RWPE1 (cell line): ENCODE measurements at regions not wholly inside any gene's neighbourhood (a gene's known extent, or its start where the extent isn't known, plus 50 kb on each side); places are given as distances from the start of the nearest gene placed in this dataset.

ENCODE experiments used
- CTCF ChIA-PET: fragments of 350-600 bp; sonication (Branson Sonifier 250); formaldehyde crosslinking; extraction: SDS; loops from one replicate; lab custom pipeline; 2021; lab: Yijun Ruan, JAX
- POLR2A ChIA-PET: fragments of 400-600 bp; formaldehyde crosslinking; extraction: SDS; loops from one replicate; lab custom pipeline; 2020; ENCODE audit warnings: antibody characterized with exemption; ENCODE audit not compliant: low non-redundant PET; lab: Yijun Ruan, JAX
- DNase-seq: peaks from one replicate; pipeline ENCODE4 v3.0.0; 2012; ENCODE audit warnings: low spot score
- H3K27ac ChIP-seq: fragments of 450-650 bp; 2 replicates; pipeline ENCODE4 v1.5.1; 2017
- TF ChIP-seq, protein P1 (sequence below): fragments of 450-650 bp; conservative IDR thresholded peaks from 2 replicates; pipeline ENCODE4 v1.5.1; 2017; ENCODE audit warnings: low read depth, mild to moderate bottlenecking

DNA sequence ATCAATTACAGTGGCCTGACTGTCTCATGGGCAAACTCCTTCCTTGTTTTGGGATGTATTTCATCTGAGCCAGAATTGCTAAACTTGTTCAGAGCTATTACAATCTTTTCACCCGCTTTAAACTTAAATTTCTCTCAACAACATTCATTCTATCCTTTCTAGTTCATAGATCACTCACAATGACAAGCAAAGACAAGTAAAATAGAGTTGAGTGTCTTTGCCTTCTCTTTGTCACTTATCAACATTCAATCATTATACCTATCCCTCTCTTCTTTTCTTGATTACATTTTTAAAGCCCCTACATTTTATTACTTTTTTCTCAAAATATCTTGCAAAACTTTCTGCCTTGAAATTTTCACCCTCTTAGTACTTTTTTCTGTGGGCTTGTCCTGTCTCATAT is 1113.1 kb downstream of the PCDH17 start:
- DNase-seq = no peak
- ChIA-PET CTCF (no interaction called here), POLR2A (no interaction called here)
- TF ChIP-seq, protein P1, sequence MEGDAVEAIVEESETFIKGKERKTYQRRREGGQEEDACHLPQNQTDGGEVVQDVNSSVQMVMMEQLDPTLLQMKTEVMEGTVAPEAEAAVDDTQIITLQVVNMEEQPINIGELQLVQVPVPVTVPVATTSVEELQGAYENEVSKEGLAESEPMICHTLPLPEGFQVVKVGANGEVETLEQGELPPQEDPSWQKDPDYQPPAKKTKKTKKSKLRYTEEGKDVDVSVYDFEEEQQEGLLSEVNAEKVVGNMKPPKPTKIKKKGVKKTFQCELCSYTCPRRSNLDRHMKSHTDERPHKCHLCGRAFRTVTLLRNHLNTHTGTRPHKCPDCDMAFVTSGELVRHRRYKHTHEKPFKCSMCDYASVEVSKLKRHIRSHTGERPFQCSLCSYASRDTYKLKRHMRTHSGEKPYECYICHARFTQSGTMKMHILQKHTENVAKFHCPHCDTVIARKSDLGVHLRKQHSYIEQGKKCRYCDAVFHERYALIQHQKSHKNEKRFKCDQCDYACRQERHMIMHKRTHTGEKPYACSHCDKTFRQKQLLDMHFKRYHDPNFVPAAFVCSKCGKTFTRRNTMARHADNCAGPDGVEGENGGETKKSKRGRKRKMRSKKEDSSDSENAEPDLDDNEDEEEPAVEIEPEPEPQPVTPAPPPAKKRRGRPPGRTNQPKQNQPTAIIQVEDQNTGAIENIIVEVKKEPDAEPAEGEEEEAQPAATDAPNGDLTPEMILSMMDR = no peak
- no peak overlapping the region for H3K27ac ChIP-seq

DNA sequence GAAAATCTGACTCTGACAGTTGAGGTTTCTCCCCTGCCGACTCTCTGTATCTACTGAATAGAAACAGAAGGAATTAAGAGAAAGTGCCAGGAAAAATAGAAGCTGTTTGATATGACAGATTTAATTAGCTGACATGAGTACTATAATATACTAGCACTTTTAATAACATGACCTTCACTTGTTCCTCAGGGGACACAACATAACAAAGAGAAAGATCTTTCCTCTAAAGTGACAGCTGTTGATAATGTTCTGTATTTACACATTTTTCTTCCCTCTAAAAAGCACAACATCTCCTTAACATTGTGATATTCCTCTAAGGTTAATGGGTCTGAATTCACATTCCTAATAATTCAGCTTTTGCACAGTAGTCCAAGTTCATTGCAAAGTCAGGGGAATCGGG is 1136.0 kb downstream of the PCDH17 start:
- DNase-seq = no peak
- ChIA-PET CTCF (no interaction called here), POLR2A (interaction anchor here (0.7 kb wide), 1 partner anchor 1144 kb away, joined by 3 read pairs; no protein-coding TSS in a partner anchor)
- TF ChIP-seq, protein P1 = no peak
- no peak overlapping the region for H3K27ac ChIP-seq

DNA sequence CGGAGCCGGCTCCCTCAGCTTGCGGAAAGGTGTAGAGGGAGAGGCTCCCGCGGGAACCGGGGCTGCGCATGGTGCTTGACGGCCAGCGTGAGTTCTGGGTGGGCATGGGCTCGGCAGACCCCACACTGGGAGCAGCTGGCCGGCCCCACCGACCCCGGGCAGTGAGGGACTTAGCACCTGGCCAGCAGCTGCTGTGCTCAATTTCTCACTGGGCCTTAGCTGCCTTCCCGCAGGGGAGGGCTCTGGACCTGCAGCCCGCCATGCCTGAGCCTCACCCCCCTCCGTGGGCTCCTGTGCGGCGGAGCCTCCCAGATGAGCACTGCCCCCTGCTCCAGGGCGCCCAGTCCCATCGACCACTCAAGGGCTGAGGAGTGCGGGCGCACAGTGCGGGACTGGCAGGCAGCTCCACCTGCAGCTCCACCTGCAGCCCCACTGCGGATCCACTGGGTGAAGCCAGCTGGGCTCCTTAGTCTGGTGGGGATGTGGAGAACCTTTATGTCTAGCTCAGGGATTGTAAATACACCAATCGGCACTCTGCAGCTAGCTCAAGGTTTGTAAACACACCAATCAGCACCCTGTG is 1141.8 kb downstream of the PCDH17 start:
- H3K27ac ChIP-seq = no peak overlapping the region
- ChIA-PET POLR2A (no interaction called here), CTCF (no interaction called here)
- TF ChIP-seq, protein P1 = no peak
- DNase-seq = no peak

DNA sequence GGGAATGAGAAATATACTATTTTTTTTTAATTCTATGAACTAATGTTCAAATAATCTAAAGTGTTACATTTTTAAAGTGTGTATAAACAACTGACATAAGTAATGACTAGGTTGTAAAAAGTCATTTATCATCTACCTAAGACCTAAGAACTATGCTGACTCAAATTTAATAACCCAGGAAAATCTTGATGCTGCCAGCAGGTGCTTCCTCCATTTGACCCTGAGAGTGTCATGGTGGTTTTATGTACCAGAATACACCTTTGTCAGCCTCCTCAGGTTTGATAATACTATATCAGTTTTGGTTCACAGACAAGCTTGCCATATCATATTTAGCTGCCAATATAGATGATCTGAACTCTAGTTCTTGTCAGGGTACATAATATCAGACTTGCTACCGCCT is 1151.2 kb downstream of the PCDH17 start:
- no peak for DNase-seq
- POLR2A ChIA-PET = no interaction called here

DNA sequence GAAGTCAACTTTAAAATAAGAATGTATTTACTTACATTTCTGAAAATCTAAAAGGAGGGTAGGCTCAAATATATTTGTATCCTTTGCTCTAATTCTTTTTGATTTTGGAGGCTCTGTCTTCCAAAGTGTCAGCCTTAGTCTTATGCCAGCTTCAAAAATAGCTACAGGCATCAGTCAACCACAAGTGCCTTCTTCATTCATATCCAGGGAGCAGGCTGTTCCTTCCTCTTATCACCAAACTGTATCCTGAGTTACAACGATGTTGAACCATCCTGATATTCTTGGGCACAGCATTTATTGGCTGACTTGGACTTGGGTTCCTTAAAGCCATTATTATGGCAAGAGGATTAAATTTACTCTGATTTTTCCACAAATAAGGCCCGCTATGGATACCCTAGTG is 1161.3 kb downstream of the PCDH17 start:
- ChIA-PET CTCF (no interaction called here), POLR2A (no interaction called here)
- no peak for DNase-seq
- H3K27ac ChIP-seq = no peak overlapping the region
- TF ChIP-seq, protein P1 = no peak

More for the DNA sequence above, 1151.2 kb downstream of the PCDH17 start:
- TF ChIP-seq, protein P1 = no peak
- CTCF ChIA-PET = no interaction called here
- no peak overlapping the region for H3K27ac ChIP-seq

DNA sequence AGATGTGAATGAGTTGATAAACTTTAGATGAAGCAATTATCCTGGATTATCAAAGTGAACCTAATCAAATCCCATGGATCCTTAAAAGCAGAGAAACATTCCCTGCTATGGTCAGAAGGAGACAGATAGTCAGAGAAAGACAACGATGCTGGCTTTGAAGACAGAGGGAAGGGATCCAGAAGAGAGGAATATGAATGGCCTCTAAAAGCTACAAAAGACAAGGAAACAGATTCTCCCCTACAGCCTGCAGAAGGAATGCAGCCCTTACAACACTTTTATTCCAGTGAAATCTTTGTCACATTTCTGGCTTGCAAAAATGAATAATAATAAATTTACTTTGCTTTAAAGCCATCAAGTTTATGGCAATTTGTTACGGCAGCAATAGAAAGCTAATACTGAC is 1164.2 kb downstream of the PCDH17 start:
- ChIA-PET CTCF (no interaction called here), POLR2A (no interaction called here)
- no peak for DNase-seq
- H3K27ac ChIP-seq = no peak overlapping the region
- TF ChIP-seq, protein P1 = no peak
